ENCODE measurements at regions not wholly inside any gene's neighbourhood (a gene's known extent, or its start where the extent isn't known, plus 50 kb on each side); places are given as distances from the start of the nearest gene placed in this dataset.

DNA sequence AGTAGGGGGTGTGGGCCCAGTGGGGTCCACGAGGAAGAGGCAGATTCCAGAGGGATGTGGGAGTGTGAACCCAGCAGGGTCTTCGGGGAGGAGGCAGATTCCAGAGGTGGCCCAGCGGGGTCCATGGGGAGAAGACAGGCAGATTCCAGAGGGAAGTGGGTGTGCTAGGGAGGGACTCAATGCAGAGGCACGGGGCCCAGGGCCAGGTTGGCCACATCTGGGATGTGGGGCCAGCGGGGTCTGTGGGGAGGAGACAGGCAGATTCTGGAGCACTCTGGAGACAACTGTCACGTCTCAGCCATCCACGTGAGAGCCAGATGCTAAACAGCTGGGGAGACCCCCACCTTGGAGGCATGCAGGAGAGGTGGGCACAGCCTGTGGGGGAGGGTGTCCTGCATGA is 582.6 kb downstream of the TBC1D22A start:
- TF ChIP-seq SMC3 (IDR thresholded peaks at IDR 0.05; ENCODE audit: low read depth, low read length): no peak
- TF ChIP-seq CTCF (conservative IDR thresholded peaks at IDR 0.05; ENCODE audit: low read depth, low read length): no peak
- TF ChIP-seq POLR2A (IDR thresholded peaks at IDR 0.05; ENCODE audit: low read depth, low read length): no peak
- TF ChIP-seq CEBPB (IDR thresholded peaks at IDR 0.05; ENCODE audit: low read depth, low read length): no peak
- TF ChIP-seq FOS (IDR thresholded peaks at IDR 0.05; ENCODE audit: low read depth, low read length): no peak
- no peak for TF ChIP-seq CHD1 (IDR thresholded peaks at IDR 0.05; ENCODE audit: low read depth, low read length)
- TF ChIP-seq RFX5 (IDR thresholded peaks at IDR 0.05; ENCODE audit: low read depth, low read length): no peak
- TF ChIP-seq RCOR1 (IDR thresholded peaks at IDR 0.05; ENCODE audit: insufficient replicate concordance, low read length): no peak
- TF ChIP-seq MXI1 (IDR thresholded peaks at IDR 0.05; ENCODE audit: borderline replicate concordance, low read depth, low read length): no peak
- TF ChIP-seq, protein P1, sequence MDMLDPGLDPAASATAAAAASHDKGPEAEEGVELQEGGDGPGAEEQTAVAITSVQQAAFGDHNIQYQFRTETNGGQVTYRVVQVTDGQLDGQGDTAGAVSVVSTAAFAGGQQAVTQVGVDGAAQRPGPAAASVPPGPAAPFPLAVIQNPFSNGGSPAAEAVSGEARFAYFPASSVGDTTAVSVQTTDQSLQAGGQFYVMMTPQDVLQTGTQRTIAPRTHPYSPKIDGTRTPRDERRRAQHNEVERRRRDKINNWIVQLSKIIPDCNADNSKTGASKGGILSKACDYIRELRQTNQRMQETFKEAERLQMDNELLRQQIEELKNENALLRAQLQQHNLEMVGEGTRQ (IDR thresholded peaks at IDR 0.05; ENCODE audit: low read depth, low read length): no peak

All from IMR-90 (cell line).